ES-I3 (cell line): ENCODE measurements at regions not wholly inside any gene's neighbourhood (a gene's known extent, or its start where the extent isn't known, plus 50 kb on each side); places are given as distances from the start of the nearest gene placed in this dataset.

Experiments used
- H3K36me3 ChIP-seq: 2 replicates; pipeline ENCODE4 v1.6.1; 2013; ENCODE audit warnings: mild to moderate bottlenecking, low read length, control low read depth, moderate library complexity; ENCODE audit not compliant: insufficient read depth
- H3K4me1 ChIP-seq: 2 replicates; pipeline ENCODE4 v1.6.1; 2013; ENCODE audit warnings: mild to moderate bottlenecking, control low read depth, low read length; ENCODE audit not compliant: insufficient read depth
- H3K9ac ChIP-seq: 2 replicates; pipeline ENCODE4 v1.6.1; 2013; ENCODE audit warnings: low read depth, mild to moderate bottlenecking, low read length, moderate library complexity
- H3K9me3 ChIP-seq: 2 replicates; pipeline ENCODE4 v1.6.1; 2013; ENCODE audit warnings: mild to moderate bottlenecking, low read length, moderate library complexity; ENCODE audit not compliant: control insufficient read depth, insufficient read depth

DNA sequence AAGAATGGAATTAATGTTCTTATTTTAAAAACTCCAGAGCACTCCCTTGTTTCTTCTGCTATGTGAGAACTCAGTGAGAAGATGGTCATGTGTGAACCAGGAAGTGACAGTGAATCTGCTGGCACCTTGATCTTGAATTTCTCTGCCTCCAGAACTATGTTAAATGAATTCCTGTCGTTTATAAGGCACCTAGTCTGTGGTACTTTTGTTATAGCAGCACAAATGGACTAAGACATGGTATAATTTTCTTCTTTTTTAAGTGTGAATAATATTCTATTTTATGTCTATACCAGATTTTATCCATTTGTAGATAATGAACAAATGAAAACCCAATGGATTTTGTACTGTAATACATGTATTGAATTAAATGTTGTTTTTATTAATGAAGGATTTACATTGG, 601.9 kb upstream of the REG3G start:
- Histone ChIP-seq H3K4me1 (no peaks in the 10 kb centered on the region), H3K9me3 (no peaks in the 10 kb centered on the region), H3K9ac (no peak overlapping the region), H3K36me3 (no peaks in the 10 kb centered on the region)

DNA sequence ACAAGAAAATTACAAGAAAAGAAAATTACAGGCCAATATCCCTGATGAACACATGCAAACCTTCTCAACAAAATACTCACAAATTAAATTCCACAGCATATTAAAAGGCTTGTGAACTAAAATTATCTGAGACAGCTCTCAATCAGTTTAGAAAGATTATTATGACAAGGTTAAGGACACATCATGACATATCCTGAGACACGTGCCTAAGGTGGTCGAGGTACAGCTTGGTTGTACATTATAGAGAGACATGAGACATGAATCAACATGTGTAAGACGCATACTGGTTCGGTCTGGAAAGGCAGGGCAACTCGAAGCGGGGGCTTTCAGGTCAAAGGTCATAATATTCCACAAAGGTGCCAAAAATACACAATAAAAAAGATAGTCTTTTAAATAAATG, 598.3 kb upstream of the REG3G start:
- no peaks in the 10 kb centered on the region for H3K4me1 ChIP-seq
- H3K9me3 ChIP-seq, result no peaks in the 10 kb centered on the region
- no peak overlapping the region for H3K9ac ChIP-seq
- no peaks in the 10 kb centered on the region for H3K36me3 ChIP-seq

DNA sequence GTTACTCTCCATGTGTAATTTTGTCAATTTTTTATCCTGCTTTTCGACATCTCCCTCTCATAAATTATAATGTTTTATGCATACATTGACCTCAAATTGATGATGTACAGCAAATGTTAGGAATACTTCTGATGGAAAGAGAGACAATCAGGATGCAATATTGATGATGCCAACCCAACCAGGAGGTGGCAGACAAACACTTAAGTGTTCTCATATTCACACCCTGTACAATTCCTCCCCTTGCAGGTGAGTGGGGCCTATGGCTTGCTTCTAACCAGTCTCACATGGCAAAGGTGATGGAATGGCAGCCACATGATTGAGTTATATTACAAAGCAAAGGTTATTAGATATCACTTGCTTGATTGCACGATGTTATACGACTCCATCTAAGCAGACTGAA, 594.3 kb upstream of the REG3G start:
- Histone ChIP-seq H3K9ac (no peak overlapping the region), H3K36me3 (no peaks in the 10 kb centered on the region), H3K4me1 (no peaks in the 10 kb centered on the region), H3K9me3 (no peaks in the 10 kb centered on the region)

DNA sequence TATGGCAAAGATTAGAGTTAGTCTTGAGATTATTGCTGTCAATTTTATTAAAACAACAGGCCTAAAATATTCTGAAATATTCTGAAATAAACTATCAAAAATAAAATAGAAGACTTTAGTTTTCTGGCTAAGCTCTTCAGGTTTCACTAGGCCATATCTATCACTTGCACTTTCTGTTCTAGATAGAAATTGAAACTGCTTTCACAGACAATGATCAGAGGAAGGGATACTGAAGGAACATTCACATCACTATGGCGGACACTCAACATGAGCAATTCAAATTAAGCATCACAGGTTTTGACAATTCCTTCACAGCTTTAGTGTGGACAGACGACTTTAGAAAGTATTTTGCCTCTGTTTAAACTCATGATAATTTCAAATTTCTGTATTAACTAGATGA, 586.4 kb upstream of the REG3G start:
- Histone ChIP-seq H3K4me1 (no peaks in the 10 kb centered on the region), H3K9me3 (no peaks in the 10 kb centered on the region), H3K36me3 (no peaks in the 10 kb centered on the region), H3K9ac (no peak overlapping the region)

DNA sequence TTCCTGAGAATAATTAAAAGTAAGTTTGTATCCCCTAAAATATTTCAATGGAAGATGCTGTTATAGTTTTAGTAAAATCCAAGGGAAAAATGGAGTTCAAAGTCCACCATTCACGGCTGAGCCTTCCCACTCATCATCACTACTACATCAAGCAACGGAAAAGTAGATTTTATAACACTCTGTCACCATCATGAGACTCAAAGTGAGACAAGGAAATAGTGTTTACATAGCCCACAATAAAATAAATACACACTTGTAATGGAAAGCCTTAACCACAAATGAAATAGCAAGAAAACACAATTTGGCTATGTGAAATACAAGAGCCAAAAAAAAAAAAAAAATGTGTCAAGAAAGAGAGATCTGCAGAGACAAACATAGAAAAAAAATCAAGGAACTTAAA, 569.9 kb upstream of the REG3G start:
- H3K9me3 ChIP-seq, result no peaks in the 10 kb centered on the region
- H3K36me3 ChIP-seq, result no peaks in the 10 kb centered on the region
- H3K9ac ChIP-seq, result no peak overlapping the region
- H3K4me1 ChIP-seq, result no peaks in the 10 kb centered on the region

DNA sequence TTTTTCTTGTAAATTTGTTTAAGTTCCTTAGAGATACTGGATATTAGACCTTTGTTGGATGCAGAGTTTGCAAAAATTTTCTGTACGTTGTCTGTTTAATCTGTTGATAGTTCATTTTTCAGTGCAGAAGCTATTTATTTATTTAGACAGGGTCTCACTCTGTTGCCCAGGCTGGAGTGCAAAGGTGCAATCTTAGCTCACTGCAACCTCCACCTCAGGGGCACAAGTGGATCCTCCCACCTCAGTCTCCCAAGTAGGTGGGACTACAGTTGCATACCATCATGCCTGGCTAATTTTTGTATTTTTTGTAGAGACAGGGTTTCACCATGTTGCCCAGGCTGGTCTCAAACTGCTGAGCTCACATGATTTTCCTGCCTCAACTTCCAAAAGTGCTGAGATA, 568.2 kb upstream of the REG3G start:
- no peaks in the 10 kb centered on the region for H3K4me1 ChIP-seq
- H3K36me3 ChIP-seq, result no peaks in the 10 kb centered on the region
- H3K9ac ChIP-seq, result no peak overlapping the region
- H3K9me3 ChIP-seq, result no peaks in the 10 kb centered on the region

DNA sequence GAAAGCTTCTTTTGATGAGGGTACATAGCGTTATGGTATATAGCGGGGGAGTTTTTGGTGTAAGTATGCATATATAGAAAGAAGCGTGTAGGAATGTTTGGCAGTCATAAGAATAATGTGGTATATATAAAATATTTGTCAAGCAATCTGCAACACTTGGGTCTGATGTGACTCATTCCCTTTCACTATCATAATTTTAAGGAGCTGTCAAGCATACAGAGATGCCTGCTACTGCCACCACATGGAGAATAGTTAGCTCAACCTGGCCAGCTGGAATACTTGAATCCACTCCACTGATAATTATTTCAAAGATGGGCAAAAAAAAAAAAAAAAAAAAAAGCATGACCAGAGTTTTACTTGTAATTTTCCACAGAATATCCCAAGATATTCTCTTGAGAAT, 559.8 kb upstream of the REG3G start:
- H3K9me3 ChIP-seq, result no peaks in the 10 kb centered on the region
- H3K36me3 ChIP-seq, result no peaks in the 10 kb centered on the region
- no peak overlapping the region for H3K9ac ChIP-seq
- H3K4me1 ChIP-seq, result peaks cover 6% of the 10 kb centered on the region; the same call in 1 of the 2 replicates

DNA sequence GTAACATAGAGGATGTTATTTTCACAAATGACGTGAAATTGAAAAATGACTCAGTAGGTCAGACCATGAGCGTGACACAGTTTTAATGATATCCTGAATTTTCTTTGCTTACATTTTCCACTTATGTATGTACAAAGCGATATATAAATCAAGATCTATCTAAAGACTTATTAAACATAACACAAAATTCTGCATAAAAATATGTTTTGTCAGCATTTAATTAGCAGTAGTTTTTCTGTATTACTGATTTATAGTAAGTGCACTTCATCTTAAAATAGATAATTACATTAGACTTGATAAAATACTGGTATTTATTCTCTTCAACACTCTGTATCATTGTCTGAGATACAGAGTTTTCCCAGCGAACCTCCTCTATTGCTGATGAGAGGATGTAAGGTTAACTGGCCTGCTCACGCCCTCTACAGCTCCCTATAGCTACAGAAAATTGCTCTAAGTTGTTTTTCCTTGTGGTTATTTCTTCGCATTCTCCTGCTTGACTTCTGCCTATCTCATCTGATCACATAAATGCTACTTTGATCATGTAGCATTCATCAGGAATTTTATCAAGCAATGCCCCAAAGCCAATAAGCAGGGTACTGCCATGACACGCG, 548.8 kb upstream of the REG3G start:
- Histone ChIP-seq H3K4me1 (no peaks in the 10 kb centered on the region), H3K9ac (no peak overlapping the region), H3K9me3 (no peaks in the 10 kb centered on the region), H3K36me3 (no peaks in the 10 kb centered on the region)

DNA sequence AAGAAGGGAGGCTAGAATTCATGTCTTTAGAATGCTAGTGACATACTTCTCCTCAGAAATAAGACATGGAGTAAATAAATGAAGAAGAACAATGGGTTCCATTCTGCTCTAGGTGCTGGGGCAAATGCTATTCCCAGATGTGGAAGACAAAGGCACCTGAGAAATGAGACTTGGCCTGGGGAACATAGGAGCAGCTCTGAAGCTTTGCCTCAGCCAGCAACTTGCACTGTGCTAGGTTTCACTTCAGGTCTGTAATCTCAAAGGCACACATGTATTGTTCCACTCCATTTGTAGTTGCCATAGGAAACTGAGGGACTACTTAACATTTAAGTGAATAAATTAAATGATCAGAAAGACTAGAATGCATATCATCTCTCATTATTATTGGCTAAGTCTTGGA, 538.9 kb upstream of the REG3G start:
- H3K9ac ChIP-seq, result no peak overlapping the region

DNA sequence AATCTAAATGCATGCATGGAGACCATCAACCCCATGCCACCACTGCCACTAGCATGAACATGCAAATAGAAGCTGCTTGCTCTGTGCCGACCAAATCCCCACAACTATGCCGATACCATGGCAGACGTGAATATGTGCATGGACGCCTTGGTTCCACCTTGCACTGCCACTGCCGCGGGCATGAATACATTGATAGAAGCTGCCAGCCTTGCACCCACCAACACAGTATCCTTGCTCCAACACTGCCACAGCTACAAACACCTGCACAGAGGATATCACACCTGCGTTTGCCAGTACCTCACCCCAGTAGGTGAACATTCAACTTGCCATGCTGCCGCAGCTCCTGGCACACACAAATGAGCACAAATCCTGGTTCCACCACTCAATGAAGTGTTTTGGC, 527.4 kb upstream of the REG3G start:
- H3K36me3 ChIP-seq, result no peaks in the 10 kb centered on the region
- H3K9ac ChIP-seq, result no peak overlapping the region
- no peaks in the 10 kb centered on the region for H3K9me3 ChIP-seq
- H3K4me1 ChIP-seq, result no peaks in the 10 kb centered on the region

More for the DNA sequence above, 538.9 kb upstream of the REG3G start:
- Histone ChIP-seq H3K4me1 (no peaks in the 10 kb centered on the region), H3K9me3 (no peaks in the 10 kb centered on the region), H3K36me3 (no peaks in the 10 kb centered on the region)

DNA sequence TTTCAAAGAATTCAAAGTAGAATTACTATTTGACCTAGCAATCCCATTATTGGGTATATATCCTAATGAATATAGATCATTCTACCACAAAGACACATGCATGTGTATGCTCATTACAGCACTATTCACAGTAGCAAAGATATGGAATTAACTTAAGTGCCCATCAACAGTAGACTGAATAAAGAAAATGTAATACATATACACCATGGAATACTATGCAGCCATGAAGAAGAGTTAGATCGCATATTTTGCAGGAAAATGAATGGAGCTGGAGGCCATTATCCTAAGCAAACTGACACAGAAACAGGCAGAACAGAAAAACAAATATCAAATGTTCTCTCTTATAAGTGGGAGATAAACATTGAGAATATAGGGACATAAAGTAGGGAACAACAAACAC, 519.2 kb upstream of the REG3G start:
- Histone ChIP-seq H3K9me3 (peaks cover 6% of the 10 kb centered on the region; the same call in 1 of the 2 replicates), H3K9ac (no peak overlapping the region), H3K4me1 (no peaks in the 10 kb centered on the region), H3K36me3 (no peaks in the 10 kb centered on the region)

DNA sequence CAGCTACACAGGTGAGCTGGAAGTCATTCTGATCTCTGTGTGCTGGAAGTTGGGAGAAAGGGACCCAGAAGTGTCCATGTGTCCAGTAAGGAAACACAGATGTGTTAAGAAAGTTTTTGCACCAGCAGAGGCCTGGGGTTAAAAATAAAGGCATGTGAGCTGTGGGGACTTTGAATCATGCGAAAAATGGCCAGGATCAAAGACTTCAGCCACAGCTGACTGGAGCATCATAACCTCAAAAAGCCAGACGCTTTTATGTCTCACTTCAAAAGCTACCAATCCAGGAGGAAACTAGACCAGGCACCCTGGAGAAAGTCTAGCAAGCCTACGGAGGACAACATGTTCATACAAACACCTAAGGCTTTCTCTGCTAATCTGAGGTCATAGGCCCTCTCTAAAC, 503.6 kb upstream of the REG3G start:
- H3K9me3 ChIP-seq, result no peaks in the 10 kb centered on the region
- H3K9ac ChIP-seq, result no peak overlapping the region
- H3K36me3 ChIP-seq, result no peaks in the 10 kb centered on the region
- peaks cover 6% of the 10 kb centered on the region; the same call in 1 of the 2 replicates for H3K4me1 ChIP-seq

DNA sequence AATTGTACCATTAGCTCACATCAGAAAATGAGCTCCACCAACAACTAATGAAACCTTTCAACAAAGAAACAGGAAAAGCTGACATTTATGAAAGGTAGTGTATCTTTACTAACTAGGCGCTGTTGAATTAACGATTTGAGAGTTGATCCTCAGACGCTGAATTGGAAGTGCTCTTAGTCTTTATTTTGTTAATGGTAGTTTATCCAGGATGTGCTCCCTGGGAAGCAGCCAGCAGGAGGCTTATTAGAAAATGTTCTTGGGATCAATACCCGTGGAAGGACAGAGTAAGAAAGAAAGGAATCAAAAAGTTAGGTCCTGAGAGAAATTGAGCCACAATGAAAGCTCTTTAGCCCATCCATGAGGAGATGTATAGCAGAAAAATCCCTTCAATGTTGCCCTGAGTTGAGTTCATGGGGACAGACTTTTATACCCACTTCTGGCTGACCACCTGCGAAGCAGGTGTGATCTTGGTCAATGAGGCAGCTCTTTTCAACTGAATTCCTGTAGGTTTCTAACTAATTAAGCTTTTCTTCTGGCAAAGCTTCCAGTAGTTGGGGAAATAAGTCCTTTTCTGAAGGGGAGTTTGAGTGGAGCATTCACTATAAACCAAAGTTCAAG, 492.6 kb upstream of the REG3G start:
- Histone ChIP-seq H3K36me3 (no peaks in the 10 kb centered on the region), H3K9me3 (no peaks in the 10 kb centered on the region), H3K9ac (no peak overlapping the region), H3K4me1 (peaks cover 9% of the 10 kb centered on the region)

DNA sequence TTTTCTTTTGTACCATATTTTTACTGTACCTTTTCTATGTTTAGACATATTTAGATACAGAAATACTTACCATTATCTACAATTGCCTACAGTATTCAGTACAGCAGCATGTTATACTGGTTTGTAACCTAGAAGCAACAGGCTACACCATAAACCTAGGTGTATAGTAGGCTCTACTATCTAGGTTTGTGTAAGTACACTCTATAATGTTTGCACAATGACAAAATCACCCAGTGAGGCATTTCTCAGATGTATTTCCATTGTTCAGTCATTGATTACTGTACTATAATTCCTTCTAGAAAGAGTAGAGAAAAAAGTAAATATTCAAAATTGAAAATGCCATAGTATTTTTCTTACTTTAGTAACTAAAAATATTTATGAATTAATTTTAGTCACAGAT, 490.1 kb upstream of the REG3G start:
- Histone ChIP-seq H3K36me3 (no peaks in the 10 kb centered on the region), H3K9ac (no peak overlapping the region), H3K4me1 (peaks cover 9% of the 10 kb centered on the region), H3K9me3 (no peaks in the 10 kb centered on the region)

DNA sequence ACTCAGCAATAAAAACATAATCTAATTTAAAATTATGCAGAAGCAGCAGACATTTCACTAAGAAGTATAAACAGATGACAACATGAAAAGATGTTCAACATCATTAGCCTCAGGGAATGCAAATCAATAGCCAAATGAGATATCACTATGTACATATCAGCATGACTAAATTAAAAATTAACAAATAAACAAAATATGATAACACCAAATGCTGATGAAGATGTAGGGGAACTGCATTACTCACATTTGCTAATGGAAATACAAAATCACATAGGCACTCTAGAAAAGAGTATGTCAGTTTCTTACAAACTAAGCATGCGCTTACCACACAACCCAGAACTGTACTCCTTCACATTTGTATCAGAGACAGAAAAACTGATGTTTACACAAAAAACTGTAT, 487.2 kb upstream of the REG3G start:
- Histone ChIP-seq H3K9me3 (no peaks in the 10 kb centered on the region), H3K36me3 (no peaks in the 10 kb centered on the region), H3K4me1 (no peaks in the 10 kb centered on the region), H3K9ac (no peak overlapping the region)
